Psoas muscle (tissue), 7 donors: ENCODE measurements at regions not wholly inside any gene's neighbourhood (a gene's known extent, or its start where the extent isn't known, plus 50 kb on each side); places are given as distances from the start of the nearest gene placed in this dataset.

Source experiments
- ATAC-seq, 4 donors: fragments of 200-7000 bp; cut with Tn5 transposase; one replicate each; pipeline ENCODE4 v1.9.1; 2020; ENCODE audit warnings: moderate library complexity in 3 of 4, mild to moderate bottlenecking in 2 of 4
- DNase-seq, 2 donors: peaks; one replicate each; pipeline ENCODE4 v3.0.0-alpha.2; 2020
- H3K27ac ChIP-seq: fragments of 200-600 bp; one replicate; pipeline ENCODE4 v1.8.0; 2022
- H3K27me3 ChIP-seq, 3 donors: fragments of 200-600 bp in 1 of 3; one replicate each; pipeline versions ENCODE4 v1.6.1 to v1.8.0; 2013 to 2022; ENCODE audit warnings: low read length in 2 of 3, mild to moderate bottlenecking in 2 of 3, moderate library complexity in 1 of 3; ENCODE audit not compliant: insufficient read depth in 3 of 3
- H3K36me3 ChIP-seq, 2 donors: fragments of 200-600 bp in 1 of 2; one replicate each; pipeline versions ENCODE4 v1.6.1 to v1.8.0; 2013 to 2022; ENCODE audit warnings: low read depth in 1 of 2, mild to moderate bottlenecking in 1 of 2, moderate library complexity in 1 of 2; ENCODE audit not compliant: insufficient read depth in 1 of 2
- H3K4me1 ChIP-seq: fragments of 200-600 bp; one replicate; pipeline ENCODE4 v1.8.0; 2022
- H3K4me3 ChIP-seq: fragments of 200-600 bp; one replicate; pipeline ENCODE4 v1.8.0; 2022; ENCODE audit warnings: mild to moderate bottlenecking
- H3K9me3 ChIP-seq: fragments of 200-600 bp; one replicate; pipeline ENCODE4 v1.8.0; 2022
- CTCF ChIP-seq: fragments of 200-600 bp; IDR thresholded peaks from one replicate; pipeline ENCODE4 v1.8.0; 2022; ENCODE audit warnings: antibody characterized with exemption
- WGBS, 3 donors: extraction: QIAGEN DNeasy Blood & Tissue Kit; methylation state at CpG; one replicate each; pipeline versions ENCODE4 v1.1.6 to v1.1.7; 2013; 5-methylcytosine and 5-hydroxymethylcytosine counted together
- intact Hi-C, 2 donors: fragments of 100-400 bp; cut with DNase I; formaldehyde crosslinking; loops; one replicate each; pipeline versions ENCODE4 v1.11.0 to v1.14.2; 2022
- donor health status: healthy with polysubstance abuse.
- donor health status: DM: no; HTN: no; CAD: no; lungs with moderate emphysema.
- donor health status: Bipolar disorder and iron deficiency.
- donor health status: healthy.
- donor health status: DM: yes; HTN: yes; CAD: no.
- donor health status: DM: no; HTN: no; CAD: no.
- donor health status: DM: yes; HTN: yes; CAD: no.

GRCh38 chr13:108360139-108360538, 90.6 kb downstream of the TNFSF13B start:
- ATAC-seq, result no peak
- WGBS, 3 donors, result 72 to 96% (median 84%) methylated on average over 2 of the region's 2 CpGs
- DNase-seq, result no peak
- intact Hi-C loops, result no loop called here
- Histone ChIP-seq H3K27ac (no peak overlapping the region), H3K4me3 (no peak overlapping the region), H3K27me3 (peaks cover 0 to 2% (median 0%) of the 10 kb centered on the region in 3 donors), H3K36me3 (no peaks in the 10 kb centered on the region), H3K4me1 (no peaks in the 10 kb centered on the region), H3K9me3 (no peaks in the 10 kb centered on the region)
- no peak for TF ChIP-seq CTCF

GRCh38 chr13:108361769-108362168, 92.3 kb downstream of the TNFSF13B start:
- ATAC-seq, result no peak
- intact Hi-C loops, result no loop called here

GRCh38 chr13:108363666-108364065, 94.1 kb downstream of the TNFSF13B start:
- no peaks in the 10 kb centered on the region for H3K4me1 ChIP-seq
- ATAC-seq (no peak), DNase-seq (no peak)
- H3K27me3 ChIP-seq, result no peaks in the 10 kb centered on the region
- H3K4me3 ChIP-seq, result no peak overlapping the region
- intact Hi-C loops, result no loop called here
- H3K9me3 ChIP-seq, result no peaks in the 10 kb centered on the region
- H3K36me3 ChIP-seq, result no peaks in the 10 kb centered on the region
- no peak for TF ChIP-seq CTCF
- no peak overlapping the region for H3K27ac ChIP-seq
- WGBS, 3 donors, result 36 to 60% (median 49%) methylated on average over 5 of the region's 5 CpGs

More at GRCh38 chr13:108361769-108362168, 92.3 kb downstream of the TNFSF13B start:
- no peak for TF ChIP-seq CTCF
- Histone ChIP-seq H3K9me3 (no peaks in the 10 kb centered on the region), H3K36me3 (no peaks in the 10 kb centered on the region), H3K4me1 (no peaks in the 10 kb centered on the region), H3K4me3 (no peak overlapping the region), H3K27ac (no peak overlapping the region), H3K27me3 (no peaks in the 10 kb centered on the region)
- DNase-seq, result no peak
- WGBS, 3 donors, result 19 to 26% (median 24%) methylated on average over 9 of the region's 9 CpGs

GRCh38 chr13:108365255-108365654, 95.7 kb downstream of the TNFSF13B start:
- intact Hi-C loops, result no loop called here
- DNase-seq, result no peak
- Histone ChIP-seq H3K4me1 (no peaks in the 10 kb centered on the region), H3K36me3 (no peaks in the 10 kb centered on the region), H3K4me3 (no peak overlapping the region), H3K27ac (no peak overlapping the region), H3K9me3 (no peaks in the 10 kb centered on the region), H3K27me3 (no peaks in the 10 kb centered on the region)
- WGBS, 3 donors, result 43 to 49% (median 45%) methylated on average over 4 of the region's 4 CpGs
- ATAC-seq, result no peak
- TF ChIP-seq CTCF, result no peak

GRCh38 chr13:108368250-108368905, 98.9 kb downstream of the TNFSF13B start:
- Histone ChIP-seq H3K9me3 (no peaks in the 10 kb centered on the region), H3K4me3 (no peak overlapping the region), H3K27ac (no peak overlapping the region), H3K36me3 (no peaks in the 10 kb centered on the region), H3K4me1 (no peaks in the 10 kb centered on the region), H3K27me3 (no peaks in the 10 kb centered on the region)
- WGBS, 3 donors, result 75 to 83% (median 75%) methylated on average over 3 of the region's 3 CpGs
- no peak for TF ChIP-seq CTCF
- DNase-seq (no peak), ATAC-seq (no peak)
- intact Hi-C loops, result no loop called here
